GM18498 (cell line): ENCODE measurements at regions not wholly inside any gene's neighbourhood (a gene's known extent, or its start where the extent isn't known, plus 50 kb on each side); places are given as distances from the start of the nearest gene placed in this dataset.
"Not testable (repeated sequence)": the region's sequence is repeated elsewhere in the genome, so short reads cannot be mapped to it uniquely, and the experiment has no call there.

Source experiments
- ATAC-seq: cut with Tn5 transposase; IDR thresholded peaks from one replicate; pipeline ENCODE4 v1.9.1; 2021; ENCODE audit warnings: mild to moderate bottlenecking, moderate library complexity; ENCODE audit not compliant: unreplicated experiment

- no peak for ATAC-seq
These were observed 245.3 kb downstream of the PARN start for GRCh38 chr16:14384745-14385144.

GRCh38 chr16:14383844-14384243 is 246.2 kb downstream of the PARN start:
- ATAC-seq, result not testable (repeated sequence)

GRCh38 chr16:14378689-14379467 is 251.2 kb downstream of the PARN start:
- no peak for ATAC-seq

DNA sequence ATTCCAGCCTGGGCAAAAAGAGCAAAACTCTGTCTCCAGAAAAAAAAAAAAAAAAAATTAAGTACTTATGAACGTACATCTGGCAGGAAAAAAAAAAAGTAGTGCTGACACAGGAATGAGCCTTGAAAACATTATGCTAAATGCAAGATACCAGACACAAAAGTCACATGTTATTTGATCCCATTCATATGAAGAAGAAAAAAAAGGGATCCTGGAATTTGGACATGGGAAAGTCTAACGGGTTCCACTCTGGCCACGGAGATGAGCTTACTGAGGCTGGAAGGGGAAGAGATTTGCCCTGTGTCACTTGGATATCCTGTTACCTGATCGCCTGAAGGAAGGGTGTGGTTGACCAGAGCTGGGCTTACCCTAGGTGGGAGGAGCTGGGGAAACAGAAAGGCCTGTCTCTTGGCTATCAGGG is 251.9 kb downstream of the PARN start:
- ATAC-seq, result no peak

DNA sequence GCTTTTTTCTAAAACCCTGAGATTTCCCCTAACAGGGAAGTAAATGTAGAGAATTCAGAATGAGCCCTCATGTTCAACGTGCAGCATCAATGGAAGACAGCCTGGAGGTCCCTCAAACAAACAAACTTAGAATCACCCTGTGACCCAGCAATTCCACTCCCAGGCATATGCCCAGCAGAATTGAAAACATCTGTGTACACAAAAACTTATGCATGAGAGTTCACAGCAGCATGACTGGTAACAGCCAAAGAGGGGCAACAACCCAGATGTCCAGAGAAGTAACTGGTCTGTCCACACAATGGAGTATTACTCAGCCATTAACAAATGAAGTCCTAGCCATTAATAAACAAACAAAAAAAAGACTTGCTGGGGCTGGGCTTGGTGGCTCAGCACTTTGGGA is 252.7 kb downstream of the PARN start:
- no peak for ATAC-seq

DNA sequence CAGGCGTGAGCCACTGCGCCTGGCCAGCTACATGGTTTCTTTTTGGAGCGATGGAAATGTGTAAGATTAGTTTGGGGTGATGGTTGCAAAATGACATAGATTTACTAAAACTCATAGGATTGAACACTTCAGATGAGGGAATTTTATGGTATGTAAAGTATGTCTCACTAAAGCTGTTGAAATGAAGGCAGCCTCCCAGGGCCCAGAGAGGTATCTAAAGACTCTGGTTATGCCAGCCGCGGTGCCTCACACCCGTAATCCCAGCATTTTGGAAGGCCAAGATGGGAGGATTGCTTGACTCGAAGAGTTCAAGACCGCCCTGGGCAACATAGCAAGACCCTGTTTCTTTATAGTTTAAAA is 254.9 kb downstream of the PARN start:
- no peak for ATAC-seq

- no peak for ATAC-seq
These were observed 255.5 kb downstream of the PARN start for GRCh38 chr16:14374451-14375131.

DNA sequence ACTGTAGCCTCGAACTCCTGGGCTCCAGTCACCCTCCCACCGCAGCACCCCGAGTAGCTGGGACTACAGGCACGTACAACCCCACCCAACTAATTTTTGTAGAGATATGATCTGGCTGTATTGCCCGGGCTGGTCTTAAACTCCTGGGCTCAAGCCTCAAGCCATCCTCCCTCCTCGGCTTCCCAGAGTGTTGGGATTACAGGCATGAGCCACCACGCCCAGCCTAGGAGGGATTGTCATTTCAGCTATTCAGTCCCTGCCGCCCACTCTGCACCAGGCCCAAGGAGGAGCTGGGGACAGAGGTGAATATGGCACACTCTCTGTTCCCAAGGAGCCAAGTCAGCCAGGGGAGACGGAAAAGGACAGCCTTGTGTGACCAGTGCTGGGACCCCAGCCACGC is 256.2 kb downstream of the PARN start:
- no peak for ATAC-seq

DNA sequence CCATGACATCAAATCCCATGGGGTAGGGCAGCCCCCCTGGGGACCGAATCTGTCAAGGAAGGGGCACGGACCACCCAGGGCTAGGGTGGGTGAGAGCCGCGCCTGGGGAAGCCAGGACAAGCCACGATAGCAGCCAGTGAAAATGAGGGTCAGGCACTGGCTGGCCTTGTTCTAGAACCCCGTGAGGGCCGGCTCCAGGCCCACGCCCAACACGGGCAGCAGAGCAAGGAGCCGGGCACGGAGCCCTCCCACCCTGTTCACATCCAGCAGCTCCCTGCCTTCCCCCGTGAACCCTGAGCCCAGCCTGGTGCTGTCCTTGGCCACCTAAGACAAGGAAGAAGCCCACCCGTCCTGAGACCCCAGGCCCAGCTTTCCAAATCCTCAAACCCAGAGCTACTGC is 256.7 kb downstream of the PARN start:
- no peak for ATAC-seq

DNA sequence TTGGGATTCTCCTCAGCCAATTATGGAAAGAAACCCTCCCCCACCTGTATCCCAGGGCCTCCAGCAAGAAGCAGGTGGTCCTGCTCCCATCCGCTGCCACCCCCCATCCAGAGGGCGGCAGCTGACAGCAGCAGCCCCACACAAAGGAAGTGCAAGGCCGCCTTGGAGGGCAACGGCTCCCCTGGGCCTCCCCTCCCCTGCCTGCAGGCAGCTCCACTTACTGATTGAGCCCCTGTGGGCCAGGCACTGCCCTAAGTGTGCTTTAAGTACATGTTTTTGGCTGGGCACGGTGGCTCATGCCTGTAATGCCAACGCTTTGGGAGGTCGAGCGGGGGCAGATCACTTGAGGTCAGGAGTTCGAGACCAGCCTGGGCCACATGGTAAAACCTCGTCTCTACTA is 257.6 kb downstream of the PARN start:
- no peak for ATAC-seq

DNA sequence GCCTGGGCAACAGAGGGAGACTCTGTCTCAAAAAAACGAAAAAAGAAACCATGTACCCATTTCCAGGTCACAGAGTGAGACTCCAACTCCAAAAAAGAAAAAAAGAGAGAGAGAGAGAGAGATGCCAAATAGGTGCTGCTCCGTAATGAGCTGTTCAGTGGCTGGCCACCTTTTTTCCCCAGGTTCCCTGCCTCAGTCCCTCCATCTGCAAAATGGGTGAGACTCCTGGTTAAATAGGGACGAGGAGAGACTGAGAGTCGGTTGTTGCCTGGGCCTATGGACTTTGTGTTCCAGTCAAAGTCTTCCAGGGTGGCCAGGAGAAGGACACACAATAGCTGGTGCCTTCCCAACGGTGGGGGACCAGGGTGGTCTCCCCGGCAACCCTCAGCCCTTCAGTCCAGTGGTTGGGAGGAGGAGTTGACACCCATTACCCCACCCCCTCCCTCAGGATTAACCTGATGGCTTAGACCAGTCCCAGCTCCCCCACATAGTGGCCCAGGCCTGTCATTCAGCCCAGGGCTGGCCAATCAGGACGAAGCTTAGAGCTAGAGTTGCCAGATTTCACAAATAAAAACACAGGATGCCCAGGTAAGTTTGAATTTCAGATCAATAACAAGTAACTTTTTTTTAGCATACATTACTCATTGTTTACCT is 258.2 kb downstream of the PARN start:
- no peak for ATAC-seq

GRCh38 chr16:14370736-14371234 is 259.3 kb downstream of the PARN start:
- ATAC-seq, result no peak

DNA sequence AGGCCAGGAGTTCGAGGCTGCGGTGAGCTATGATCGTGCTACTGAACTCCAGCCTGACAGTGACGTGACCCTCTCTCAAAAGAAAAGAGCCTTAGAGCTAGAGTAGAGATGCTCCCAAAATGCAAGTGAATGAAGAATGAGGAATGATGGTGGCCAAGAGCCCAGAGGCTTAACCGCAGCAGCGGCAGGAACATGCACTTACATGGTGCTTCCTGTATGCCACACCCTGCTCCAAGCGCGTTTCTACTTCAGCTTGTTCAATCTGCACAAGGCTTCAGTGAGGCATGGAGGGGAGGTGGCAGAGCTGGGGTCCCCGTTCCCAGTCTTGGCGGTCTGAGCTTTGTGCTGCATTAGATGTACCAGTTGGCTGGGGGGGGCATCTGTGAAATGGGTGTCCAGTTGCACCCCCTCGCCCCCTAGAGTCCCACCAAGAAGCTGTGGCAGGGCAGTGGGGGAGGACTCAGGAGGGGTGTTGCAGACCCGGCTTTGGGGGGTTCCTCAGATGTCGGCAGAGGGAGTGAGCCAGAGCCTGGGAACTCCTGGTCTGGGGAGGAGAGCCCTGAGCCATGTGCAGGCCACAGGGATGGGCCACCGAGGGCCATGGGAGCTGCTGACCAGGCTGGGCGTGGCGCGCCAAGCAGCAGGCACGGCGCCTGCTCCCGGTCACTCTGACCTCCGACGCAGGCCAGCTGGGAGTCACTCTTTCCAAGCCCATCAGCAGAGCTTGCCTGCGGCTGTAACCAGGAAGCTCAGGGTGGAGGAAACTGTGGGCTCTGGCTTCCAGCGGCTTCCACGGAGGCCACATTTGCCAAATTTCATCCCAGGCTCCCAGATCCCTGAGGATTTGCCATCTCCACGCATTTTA is 260.1 kb downstream of the PARN start:
- ATAC-seq, result no peak

GRCh38 chr16:14368399-14368798 is 261.7 kb downstream of the PARN start:
- ATAC-seq, result no peak

GRCh38 chr16:14366974-14367707 is 262.9 kb downstream of the PARN start:
- no peak for ATAC-seq

DNA sequence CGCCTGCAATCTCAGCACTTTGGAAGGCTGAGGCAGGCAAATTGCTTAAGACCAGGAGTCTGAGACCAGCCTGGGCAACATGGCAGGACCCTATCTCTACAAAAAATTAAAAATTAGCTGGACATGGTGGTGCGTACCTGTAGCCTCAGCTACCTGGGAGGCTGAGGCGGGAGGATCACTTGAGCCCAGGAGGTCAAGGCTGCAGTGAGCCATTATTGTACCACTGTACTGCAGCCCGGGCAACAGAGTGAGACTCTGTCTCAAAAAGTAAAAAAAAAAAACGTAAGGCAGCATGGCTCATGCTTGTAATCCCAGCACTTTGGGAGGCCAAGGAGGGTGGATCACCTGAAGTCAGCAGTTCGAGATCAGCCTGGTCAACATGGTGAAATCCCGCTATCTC is 263.6 kb downstream of the PARN start:
- no peak for ATAC-seq

DNA sequence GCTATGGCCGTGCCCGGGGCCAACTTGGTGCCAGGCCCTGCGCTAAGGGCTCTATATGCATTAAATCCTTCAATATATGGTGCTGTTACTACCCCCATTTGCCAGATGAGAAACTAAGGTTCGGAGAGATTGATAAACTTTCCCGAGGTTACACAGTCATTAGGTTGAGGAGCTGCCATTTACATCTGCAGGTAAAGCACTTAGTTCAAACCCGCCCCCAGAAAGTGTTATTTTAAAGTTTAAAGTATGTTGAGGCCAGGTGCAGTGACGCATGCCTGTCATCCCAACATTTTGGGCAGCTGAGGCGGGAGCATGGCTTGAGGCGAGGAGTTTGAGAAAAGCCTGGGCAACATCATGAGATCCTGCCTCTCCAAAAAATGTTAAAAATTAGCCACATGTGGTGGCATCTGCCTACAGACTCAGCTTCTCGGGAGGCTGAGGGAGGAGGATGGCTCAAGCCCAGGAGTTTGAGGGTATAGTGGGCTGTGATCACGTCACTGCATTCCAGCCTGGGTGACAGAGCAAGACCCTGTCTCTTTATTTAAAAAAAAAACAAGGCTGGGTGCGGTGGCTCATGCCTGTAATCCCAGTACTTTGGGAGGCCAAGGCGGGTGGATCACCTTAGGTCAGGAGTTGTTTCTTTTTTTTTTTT is 264.7 kb downstream of the PARN start:
- no peak for ATAC-seq

GRCh38 chr16:14364386-14365199 is 265.5 kb downstream of the PARN start:
- no peak for ATAC-seq

DNA sequence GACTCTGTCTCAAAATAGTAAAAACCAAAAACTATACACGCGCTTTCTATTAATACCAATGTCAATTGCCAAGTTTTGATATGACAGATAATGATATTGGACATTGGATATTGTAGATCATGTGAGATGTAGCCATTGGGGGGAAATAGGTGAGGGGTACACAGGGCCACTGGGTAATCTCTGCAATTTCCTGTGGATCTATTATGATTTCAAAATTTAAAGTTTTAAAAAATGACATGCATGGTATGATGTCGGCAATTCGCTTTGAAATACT is 266.0 kb downstream of the PARN start:
- ATAC-seq, result no peak
